ENCODE measurements at regions not wholly inside any gene's neighbourhood (a gene's known extent, or its start where the extent isn't known, plus 50 kb on each side); places are given as distances from the start of the nearest gene placed in this dataset.

- no peak for TF ChIP-seq CTCF (IDR thresholded peaks at IDR 0.05)
- no peak for TF ChIP-seq POLR2A (IDR thresholded peaks at IDR 0.05)
Measured at GRCh38 chr5:60473654-60474053, 226.3 kb downstream of the DEPDC1B start.
